Thoracic aorta (tissue), 2 donors: ENCODE measurements at regions not wholly inside any gene's neighbourhood (a gene's known extent, or its start where the extent isn't known, plus 50 kb on each side); places are given as distances from the start of the nearest gene placed in this dataset.

Experiments
- ATAC-seq: fragments of 150-250 bp; one replicate; pipeline ENCODE4 v1.8.0; 2017; ENCODE audit warnings: low read depth; ENCODE audit not compliant: insufficient number of reproducible peaks, low FRiP score
- DNase-seq: peaks from one replicate; pipeline ENCODE4 v3.0.0-alpha.2; 2020; ENCODE audit warnings: low spot score
- H3K27ac ChIP-seq, 2 donors: fragments of 200-600 bp; sonication (generic); 1 replicate in 1 of 2; 2 replicates in 1 of 2; pipeline ENCODE4 v1.5.1; 2016; ENCODE audit warnings: mild to moderate bottlenecking in 2 of 2, moderate library complexity in 2 of 2
- H3K27me3 ChIP-seq: fragments of 200-600 bp; sonication (generic); replicated peaks from 2 replicates; pipeline ENCODE4 v1.6.0; 2016; ENCODE audit warnings: mild to moderate bottlenecking; ENCODE audit not compliant: insufficient read depth
- H3K36me3 ChIP-seq: fragments of 200-600 bp; sonication (generic); one replicate; pipeline ENCODE4 v1.5.1; 2016
- H3K4me1 ChIP-seq, 2 donors: fragments of 200-600 bp; sonication (generic); 1 replicate in 1 of 2; 2 replicates in 1 of 2; pipeline versions ENCODE4 v1.5.1 to v1.6.0; 2016; ENCODE audit warnings: low read depth in 2 of 2, mild to moderate bottlenecking in 1 of 2; ENCODE audit not compliant: control insufficient read depth in 1 of 2
- H3K4me3 ChIP-seq: fragments of 200-600 bp; sonication (generic); 2 replicates; pipeline ENCODE4 v1.5.1; 2016; ENCODE audit warnings: mild to moderate bottlenecking
- H3K9me3 ChIP-seq: fragments of 200-600 bp; sonication (generic); 2 replicates; pipeline ENCODE4 v1.5.1; 2016
- TF ChIP-seq, protein P1 (sequence below): fragments of 200-600 bp; sonication (generic); IDR thresholded peaks from one replicate; pipeline ENCODE4 v1.5.1; 2019; ENCODE audit warnings: antibody characterized with exemption

DNA sequence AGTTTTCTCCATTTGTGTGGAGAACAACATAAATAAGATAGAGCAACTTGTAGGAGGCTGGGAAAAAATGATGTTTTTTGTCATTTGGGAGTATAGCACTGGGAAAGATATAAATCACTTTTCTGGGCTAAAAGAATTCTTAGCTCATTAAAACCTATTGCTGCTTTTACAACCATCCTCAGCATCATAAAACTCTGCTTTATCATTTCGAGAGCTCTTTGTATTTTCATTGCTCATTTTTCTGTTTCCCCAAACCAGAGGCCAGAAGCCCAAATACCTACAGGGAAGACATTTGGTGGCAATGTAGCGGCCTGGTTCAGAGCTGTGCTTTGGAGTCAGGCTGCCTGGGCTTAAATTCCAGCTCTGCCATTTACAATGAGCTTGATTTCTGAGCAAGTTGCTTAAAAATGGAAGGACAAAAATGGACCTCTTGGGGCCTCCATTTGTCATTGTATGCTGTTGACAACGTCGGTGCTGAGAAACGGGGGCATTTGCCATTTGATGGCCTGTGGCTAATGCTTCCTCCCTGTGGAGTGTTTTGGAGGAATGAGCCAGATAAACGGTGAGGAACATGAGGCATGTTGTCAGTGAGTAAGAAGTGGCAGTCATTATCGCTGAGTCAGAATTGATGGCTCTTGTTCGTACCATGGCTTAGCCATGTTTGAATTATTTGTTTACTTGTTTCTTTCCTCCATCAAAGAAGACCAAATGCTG, 260.0 kb downstream of the EBLN2 start:
- H3K27ac ChIP-seq, result no peak overlapping the region

DNA sequence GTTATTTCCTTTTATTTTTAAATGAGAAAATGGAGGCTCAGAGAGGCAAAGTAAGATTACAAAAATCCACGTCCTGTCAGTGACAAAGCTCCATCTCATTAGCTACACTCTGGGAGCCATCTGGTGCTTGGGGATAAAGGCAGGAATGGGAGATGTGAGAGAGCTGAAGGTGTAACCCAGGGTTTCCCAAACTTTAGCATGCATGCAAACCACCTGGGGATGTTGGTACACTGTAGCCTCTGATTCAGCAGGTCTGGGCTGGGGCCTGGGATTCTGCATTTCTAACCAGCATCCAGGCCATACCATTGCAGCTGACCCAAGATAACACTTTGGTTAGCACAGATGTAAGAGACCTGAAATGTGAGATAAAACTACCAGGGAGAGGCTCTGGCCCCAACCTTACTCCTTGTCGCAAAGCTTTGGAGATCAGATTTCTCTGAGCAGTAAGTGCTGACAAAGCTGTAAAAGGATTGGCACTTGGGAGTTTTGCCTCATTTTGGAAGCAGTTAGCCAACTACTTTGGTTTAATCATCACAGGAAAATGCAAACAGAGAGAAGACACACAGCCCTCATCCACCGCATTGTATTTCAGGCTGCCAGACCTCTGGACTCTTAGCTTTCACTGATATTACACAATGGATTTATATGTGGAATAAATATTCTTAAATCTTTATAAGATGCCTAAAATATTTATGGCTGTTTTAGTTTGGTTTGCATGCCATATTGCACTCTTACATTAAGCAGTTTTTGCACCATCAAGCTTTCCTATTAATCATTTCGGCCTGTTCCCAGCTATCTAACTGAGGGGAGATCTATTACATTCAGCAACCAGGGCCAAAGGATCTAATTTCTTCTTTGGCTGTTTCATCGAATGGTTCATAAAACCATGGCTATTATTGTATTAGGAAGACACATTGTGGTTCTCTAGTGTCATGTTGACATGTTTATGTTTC, 263.0 kb downstream of the EBLN2 start:
- TF ChIP-seq, protein P1, sequence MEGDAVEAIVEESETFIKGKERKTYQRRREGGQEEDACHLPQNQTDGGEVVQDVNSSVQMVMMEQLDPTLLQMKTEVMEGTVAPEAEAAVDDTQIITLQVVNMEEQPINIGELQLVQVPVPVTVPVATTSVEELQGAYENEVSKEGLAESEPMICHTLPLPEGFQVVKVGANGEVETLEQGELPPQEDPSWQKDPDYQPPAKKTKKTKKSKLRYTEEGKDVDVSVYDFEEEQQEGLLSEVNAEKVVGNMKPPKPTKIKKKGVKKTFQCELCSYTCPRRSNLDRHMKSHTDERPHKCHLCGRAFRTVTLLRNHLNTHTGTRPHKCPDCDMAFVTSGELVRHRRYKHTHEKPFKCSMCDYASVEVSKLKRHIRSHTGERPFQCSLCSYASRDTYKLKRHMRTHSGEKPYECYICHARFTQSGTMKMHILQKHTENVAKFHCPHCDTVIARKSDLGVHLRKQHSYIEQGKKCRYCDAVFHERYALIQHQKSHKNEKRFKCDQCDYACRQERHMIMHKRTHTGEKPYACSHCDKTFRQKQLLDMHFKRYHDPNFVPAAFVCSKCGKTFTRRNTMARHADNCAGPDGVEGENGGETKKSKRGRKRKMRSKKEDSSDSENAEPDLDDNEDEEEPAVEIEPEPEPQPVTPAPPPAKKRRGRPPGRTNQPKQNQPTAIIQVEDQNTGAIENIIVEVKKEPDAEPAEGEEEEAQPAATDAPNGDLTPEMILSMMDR, result no peak
- ATAC-seq (no peak), DNase-seq (no peak)
- H3K27me3 ChIP-seq, result no peaks in the 10 kb centered on the region
- no peaks in the 10 kb centered on the region for H3K4me1 ChIP-seq
- H3K9me3 ChIP-seq, result no peaks in the 10 kb centered on the region
- H3K36me3 ChIP-seq, result no peaks in the 10 kb centered on the region
- no peak overlapping the region for H3K27ac ChIP-seq
- no peak overlapping the region for H3K4me3 ChIP-seq

More for the DNA sequence above, 260.0 kb downstream of the EBLN2 start:
- ATAC-seq (no peak), DNase-seq (no peak)
- no peaks in the 10 kb centered on the region for H3K4me1 ChIP-seq
- no peak overlapping the region for H3K4me3 ChIP-seq
- TF ChIP-seq, protein P1, result no peak
- no peaks in the 10 kb centered on the region for H3K9me3 ChIP-seq
- H3K27me3 ChIP-seq, result no peaks in the 10 kb centered on the region
- H3K36me3 ChIP-seq, result no peaks in the 10 kb centered on the region

DNA sequence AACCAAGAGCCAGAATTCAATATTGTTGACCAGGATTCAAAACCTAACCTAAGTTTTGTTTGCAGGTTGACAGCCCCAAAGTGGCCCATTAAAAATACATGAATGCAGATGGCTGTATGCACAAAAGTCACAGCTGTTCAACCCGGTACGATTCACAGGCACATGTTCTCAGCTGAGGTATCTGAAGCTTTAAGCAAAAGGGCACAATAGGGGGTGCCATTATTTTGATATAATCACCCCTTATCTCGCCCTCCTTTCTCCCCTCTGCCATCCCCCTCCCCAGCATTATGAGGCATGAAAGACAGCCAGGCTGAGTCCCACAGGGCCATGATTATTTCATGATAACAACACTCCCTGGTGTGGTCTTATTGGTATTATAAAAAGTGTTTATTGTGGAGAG, 264.9 kb downstream of the EBLN2 start:
- TF ChIP-seq, protein P1, result no peak
- Histone ChIP-seq H3K4me3 (no peak overlapping the region), H3K27ac (no peak overlapping the region), H3K4me1 (no peaks in the 10 kb centered on the region), H3K9me3 (no peaks in the 10 kb centered on the region), H3K36me3 (no peaks in the 10 kb centered on the region), H3K27me3 (no peaks in the 10 kb centered on the region)
- no peak for DNase-seq
- no peak for ATAC-seq

DNA sequence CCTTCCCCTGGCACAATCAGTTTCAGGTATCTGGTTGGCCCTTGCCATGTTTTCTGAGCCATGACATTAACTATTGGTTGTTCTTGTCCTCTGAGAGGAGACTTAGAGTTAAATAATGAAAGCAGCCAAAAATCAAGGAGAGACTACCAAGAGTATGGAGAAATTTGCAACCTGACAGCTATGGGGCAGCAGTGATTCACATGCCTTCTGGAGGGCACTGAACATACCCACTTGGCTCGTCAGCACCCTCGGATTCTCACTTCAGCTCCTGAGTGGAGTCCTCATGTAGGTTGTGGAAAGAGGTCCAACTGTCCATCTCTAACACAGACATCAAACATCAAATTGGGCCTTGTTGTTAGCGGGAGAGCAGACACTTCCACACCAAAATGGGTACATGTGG, 265.6 kb downstream of the EBLN2 start:
- ATAC-seq (no peak), DNase-seq (no peak)
- H3K27me3 ChIP-seq, result no peaks in the 10 kb centered on the region
- TF ChIP-seq, protein P1, result no peak
- H3K36me3 ChIP-seq, result no peaks in the 10 kb centered on the region
- H3K4me3 ChIP-seq, result no peak overlapping the region
- H3K27ac ChIP-seq, result no peak overlapping the region
- no peaks in the 10 kb centered on the region for H3K9me3 ChIP-seq
- H3K4me1 ChIP-seq, result no peaks in the 10 kb centered on the region
